ENCODE measurements at regions not wholly inside any gene's neighbourhood (a gene's known extent, or its start where the extent isn't known, plus 50 kb on each side); places are given as distances from the start of the nearest gene placed in this dataset.

GRCh38 chr4:41390661-41391060 lies 133.9 kb downstream of the UCHL1 start:
- H4K20me1 ChIP-seq (replicated peaks; ENCODE audit: control insufficient read depth, extremely low read depth, insufficient read depth, low read length), result no peaks in the 10 kb centered on the region
- H3K4me3 ChIP-seq (replicated peaks in 1 of 3; ENCODE audit: insufficient read depth in 1 of 3, low read depth in 1 of 3, low read length in 3 of 3), result no peak overlapping the region
- no peak overlapping the region for H2AFZ ChIP-seq (ENCODE audit: low read depth, low read length)
- dilution Hi-C loops (cut with MboI; ENCODE audit: extremely low pct_ligation_motif_present, low sequenced_read_pairs), result no loop called here
- intact Hi-C loops (cut with micrococcal nuclease), result no loop called here
- TF ChIP-seq FOS (IDR thresholded peaks at IDR 0.05; ENCODE audit: borderline replicate concordance, insufficient read depth, low read length) (no peak), EZH2 (IDR thresholded peaks at IDR 0.05; ENCODE audit: borderline replicate concordance, low read depth, low read length, severe bottlenecking) (no peak), POLR2AphosphoS5 (IDR thresholded peaks at IDR 0.05; ENCODE audit: insufficient read depth, low read depth, low read length) (no peak), GATA2 (IDR thresholded peaks at IDR 0.05; ENCODE audit: insufficient read depth, insufficient read length, low read depth, low read length) (no peak), POLR2A (IDR thresholded peaks at IDR 0.05; ENCODE audit: low read depth, low read length) (no peak), CTCF (IDR thresholded peaks at IDR 0.05; ENCODE audit: extremely low read depth in 1 of 2, insufficient read depth in 1 of 2, low read depth in 1 of 2, low read length in 2 of 2) (no peak), MAX (IDR thresholded peaks at IDR 0.05; ENCODE audit: insufficient read depth, insufficient read length) (no peak), MYC (IDR thresholded peaks at IDR 0.05; ENCODE audit: low read depth, low read length) (no peak), JUN (IDR thresholded peaks at IDR 0.05; ENCODE audit: borderline replicate concordance, insufficient read depth, insufficient read length, low read depth) (no peak)
- ChIA-PET CTCF (interaction anchor here (1.0 kb wide), 1 partner anchor 271 kb away, joined by 4 read pairs; no protein-coding TSS in a partner anchor), POLR2A (no interaction called here)
- peaks cover 7 to 9% of the 10 kb centered on the region in 2 experiments for H3K27me3 ChIP-seq (ENCODE audit: control insufficient read depth in 2 of 2, insufficient read depth in 2 of 2, low read length in 2 of 2)
- no peak overlapping the region for H3K27ac ChIP-seq (ENCODE audit: insufficient read depth, low read depth, low read length)
- H3K4me2 ChIP-seq (ENCODE audit: insufficient read depth, low read length), result no peak overlapping the region
- no TSS peak for BruUV-seq (replicated peaks)
- H3K9me1 ChIP-seq (replicated peaks; ENCODE audit: control insufficient read depth, extremely low read depth, insufficient read depth, low read length), result no peaks in the 10 kb centered on the region
- H3K79me2 ChIP-seq (ENCODE audit: control insufficient read depth, insufficient read depth, low read length), result no peaks in the 10 kb centered on the region
- peaks cover 6% of the 10 kb centered on the region for H3K4me1 ChIP-seq (ENCODE audit: control insufficient read depth, extremely low read depth, insufficient read depth, low read length)
- no peak overlapping the region for H3K9ac ChIP-seq (replicated peaks; ENCODE audit: extremely low read depth, insufficient read depth, low read length)
- DNase-seq (ENCODE audit: low read depth, low spot score) (no peak), FAIRE-seq (no peak)
- H3K36me3 ChIP-seq (ENCODE audit: control insufficient read depth in 2 of 2, extremely low read depth in 1 of 2, insufficient read depth in 2 of 2, low read length in 2 of 2), result no peaks in the 10 kb centered on the region
- no peaks in the 10 kb centered on the region for H3K9me3 ChIP-seq (replicated peaks; ENCODE audit: control insufficient read depth, insufficient read depth, low read length)

Measured in endothelial cell of umbilical vein (primary cell).